Endodermal cell (in vitro differentiated cells): ENCODE measurements at regions not wholly inside any gene's neighbourhood (a gene's known extent, or its start where the extent isn't known, plus 50 kb on each side); places are given as distances from the start of the nearest gene placed in this dataset.

Source experiments
- DNase-seq: peaks from one replicate; pipeline ENCODE4 v3.0.0-alpha.2; 2017
- H3K27ac ChIP-seq: 2 replicates; pipeline ENCODE4 v1.5.1; 2013; ENCODE audit warnings: mild to moderate bottlenecking, low read depth, low read length, moderate library complexity
- H3K27me3 ChIP-seq: 2 replicates; pipeline ENCODE4 v1.6.1; 2013; ENCODE audit warnings: mild to moderate bottlenecking, low read length, moderate library complexity; ENCODE audit not compliant: insufficient read depth, control insufficient read depth, poor library complexity, severe bottlenecking
- H3K36me3 ChIP-seq: 2 replicates; pipeline ENCODE4 v1.7.0; 2013; ENCODE audit warnings: mild to moderate bottlenecking, low read length, moderate library complexity; ENCODE audit not compliant: control insufficient read depth, insufficient read depth
- H3K4me1 ChIP-seq: one replicate; pipeline ENCODE4 v1.7.0; 2013; ENCODE audit warnings: low read length; ENCODE audit not compliant: control insufficient read depth, insufficient read depth
- H3K4me3 ChIP-seq: 2 replicates; pipeline ENCODE4 v1.5.1; 2013; ENCODE audit warnings: mild to moderate bottlenecking, low read length, moderate library complexity
- H3K9ac ChIP-seq: 2 replicates; pipeline ENCODE4 v1.6.1; 2013; ENCODE audit warnings: mild to moderate bottlenecking, low read length, moderate library complexity; ENCODE audit not compliant: poor library complexity, severe bottlenecking; ENCODE audit errors: extremely low read depth
- H3K9me3 ChIP-seq: 2 replicates; pipeline ENCODE4 v1.6.1; 2013; ENCODE audit warnings: mild to moderate bottlenecking, low read length, moderate library complexity; ENCODE audit not compliant: control insufficient read depth
- H3K27ac Mint-ChIP-seq: 2 replicates; pipeline ENCODE4 v1.8.0; 2020; ENCODE audit warnings: mixed read lengths
- H3K27me3 Mint-ChIP-seq: 2 replicates; pipeline ENCODE4 v1.8.0; 2021; ENCODE audit warnings: mild to moderate bottlenecking, mixed read lengths; ENCODE audit not compliant: insufficient read depth
- H3K36me3 Mint-ChIP-seq: 2 replicates; pipeline ENCODE4 v1.8.0; 2020; ENCODE audit warnings: low read depth, mixed read lengths
- H3K4me1 Mint-ChIP-seq: 2 replicates; pipeline ENCODE4 v1.8.0; 2020; ENCODE audit warnings: mixed read lengths
- H3K4me3 Mint-ChIP-seq: 2 replicates; pipeline ENCODE4 v1.8.0; 2020; ENCODE audit warnings: mild to moderate bottlenecking, moderate library complexity, mixed read lengths
- H3K9me3 Mint-ChIP-seq: 2 replicates; pipeline ENCODE4 v1.8.0; 2020; ENCODE audit warnings: mild to moderate bottlenecking, mixed read lengths
- CTCF ChIP-seq: fragments of 200-600 bp; sonication (generic); conservative IDR thresholded peaks from 2 replicates; pipeline ENCODE4 v1.5.0; 2021; ENCODE audit warnings: antibody characterized with exemption, mild to moderate bottlenecking
- WGBS, 2 experiments: methylation state at CpG; one replicate each; pipeline versions ENCODE4 v1.1.5 to v1.1.7; 2013; ENCODE audit warnings: missing lambda C conversion rate in 2 of 2, mixed read lengths in 1 of 2; ENCODE audit not compliant: insufficient coverage in 1 of 2, insufficient read length in 1 of 2; 5-methylcytosine and 5-hydroxymethylcytosine counted together

GRCh38 chr5:110099572-110099971 lies 409.8 kb downstream of the MAN2A1 start:
- Mint-ChIP-seq H3K4me3 (no peak overlapping the region), H3K4me1 (peaks cover 14% of the 10 kb centered on the region), H3K36me3 (no peaks in the 10 kb centered on the region), H3K27ac (no peak overlapping the region), H3K27me3 (no peaks in the 10 kb centered on the region), H3K9me3 (no peaks in the 10 kb centered on the region)
- Histone ChIP-seq H3K27ac (no peak overlapping the region), H3K4me3 (no peak overlapping the region), H3K4me1 (no peaks in the 10 kb centered on the region), H3K36me3 (no peaks in the 10 kb centered on the region), H3K27me3 (no peaks in the 10 kb centered on the region), H3K9me3 (no peaks in the 10 kb centered on the region), H3K9ac (no peak overlapping the region)
- no peak for TF ChIP-seq CTCF
- no peak for DNase-seq

- H3K4me1 ChIP-seq = no peaks in the 10 kb centered on the region
- peaks cover 26% of the 10 kb centered on the region for H3K4me1 Mint-ChIP-seq
- no peaks in the 10 kb centered on the region for H3K27me3 ChIP-seq
- no peak overlapping the region for H3K27ac Mint-ChIP-seq
- H3K27me3 Mint-ChIP-seq = peaks cover 6% of the 10 kb centered on the region
- no peak overlapping the region for H3K27ac ChIP-seq
- no peaks in the 10 kb centered on the region for H3K9me3 Mint-ChIP-seq
- no peaks in the 10 kb centered on the region for H3K36me3 Mint-ChIP-seq
- no peak for TF ChIP-seq CTCF
- no peaks in the 10 kb centered on the region for H3K9me3 ChIP-seq
- no peak overlapping the region for H3K4me3 Mint-ChIP-seq
- no peak overlapping the region for H3K9ac ChIP-seq
- 88% methylated on average over 1 of the region's 1 CpG; no CpG with 5 or more reads in 1 of the 2 experiments for WGBS, 2 experiments
- no peak for DNase-seq
- no peaks in the 10 kb centered on the region for H3K36me3 ChIP-seq
- H3K4me3 ChIP-seq = no peak overlapping the region
Measured at GRCh38 chr5:110103081-110103480, 413.4 kb downstream of the MAN2A1 start.

GRCh38 chr5:110104060-110104725 lies 414.5 kb downstream of the MAN2A1 start:
- Histone ChIP-seq H3K4me3 (no peak overlapping the region), H3K9ac (no peak overlapping the region), H3K4me1 (no peaks in the 10 kb centered on the region), H3K27ac (no peak overlapping the region), H3K27me3 (no peaks in the 10 kb centered on the region), H3K9me3 (no peaks in the 10 kb centered on the region), H3K36me3 (no peaks in the 10 kb centered on the region)
- Mint-ChIP-seq H3K36me3 (no peaks in the 10 kb centered on the region), H3K27me3 (peaks cover 7% of the 10 kb centered on the region), H3K27ac (no peak overlapping the region), H3K9me3 (no peaks in the 10 kb centered on the region), H3K4me1 (peaks cover 26% of the 10 kb centered on the region), H3K4me3 (no peak overlapping the region)
- WGBS, 2 experiments = 90 to 92% methylated on average over 6 to 13 of the region's 13 CpGs
- TF ChIP-seq CTCF = no peak
- DNase-seq = no peak
